SK-MEL-5 (cell line): ENCODE measurements at regions not wholly inside any gene's neighbourhood (a gene's known extent, or its start where the extent isn't known, plus 50 kb on each side); places are given as distances from the start of the nearest gene placed in this dataset.

ENCODE experiments used
- DNase-seq: peaks from one replicate; pipeline ENCODE4 v3.0.0-alpha.2; 2016; ENCODE audit warnings: low read depth, low spot score
- in situ Hi-C: cut with HindIII; loops from 2 replicates; pipeline ENCODE4 v1.10.0; 2016; ENCODE audit warnings: low sequenced_read_pairs, high pct_unique_total_duplicates, low pct_unique_long_range_greater_than_20kb

DNA sequence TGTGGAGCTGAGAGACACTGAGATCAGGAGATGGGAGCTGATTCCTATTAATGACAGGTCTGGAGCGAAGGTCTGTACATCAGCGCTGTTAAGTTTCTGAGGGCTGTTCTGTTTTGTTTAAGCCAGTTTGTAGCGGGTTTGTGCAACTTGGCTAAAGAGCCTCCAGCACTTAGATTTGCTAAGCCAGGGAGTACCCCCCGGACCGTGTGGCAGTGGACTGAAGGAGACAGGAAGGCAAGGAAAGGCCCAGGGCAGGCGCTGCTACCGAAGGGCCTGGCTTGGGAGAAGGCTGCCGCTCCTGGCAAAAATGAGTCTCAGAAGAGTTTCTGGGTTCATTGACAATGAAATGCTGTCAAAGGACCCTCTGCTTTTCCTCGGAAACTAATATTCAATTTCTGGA is 139.3 kb upstream of the ZNF644 start:
- in situ Hi-C loops: no loop called here
- DNase-seq: no peak

GRCh38 chr1:91160363-91161075 is 138.7 kb upstream of the ZNF644 start:
- in situ Hi-C loops: no loop called here

GRCh38 chr1:91153341-91153740 is 131.5 kb upstream of the ZNF644 start:
- in situ Hi-C loops: no loop called here

More at GRCh38 chr1:91160363-91161075, 138.7 kb upstream of the ZNF644 start:
- DNase-seq: no peak

DNA sequence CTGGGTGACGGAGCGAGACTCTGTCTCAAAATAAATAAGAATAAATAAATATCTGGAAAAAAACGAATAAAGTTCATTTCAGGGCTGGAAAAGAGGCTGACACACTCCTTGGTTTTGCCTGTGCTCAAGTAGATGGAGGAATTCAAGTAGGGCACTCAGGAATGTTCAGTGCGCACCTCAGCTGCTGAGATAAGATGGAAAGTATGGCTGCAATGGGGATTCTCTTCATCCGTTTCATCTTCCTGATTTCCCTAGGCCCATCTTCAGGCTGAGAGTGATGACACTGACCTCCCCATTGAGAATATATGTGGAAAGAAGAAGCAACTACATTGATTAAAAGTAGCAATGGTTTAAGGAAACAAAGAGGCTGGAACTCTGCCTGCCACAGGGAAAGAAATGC is 130.5 kb upstream of the ZNF644 start:
- in situ Hi-C loops: no loop called here
- no peak for DNase-seq

More at GRCh38 chr1:91153341-91153740, 131.5 kb upstream of the ZNF644 start:
- no peak for DNase-seq

DNA sequence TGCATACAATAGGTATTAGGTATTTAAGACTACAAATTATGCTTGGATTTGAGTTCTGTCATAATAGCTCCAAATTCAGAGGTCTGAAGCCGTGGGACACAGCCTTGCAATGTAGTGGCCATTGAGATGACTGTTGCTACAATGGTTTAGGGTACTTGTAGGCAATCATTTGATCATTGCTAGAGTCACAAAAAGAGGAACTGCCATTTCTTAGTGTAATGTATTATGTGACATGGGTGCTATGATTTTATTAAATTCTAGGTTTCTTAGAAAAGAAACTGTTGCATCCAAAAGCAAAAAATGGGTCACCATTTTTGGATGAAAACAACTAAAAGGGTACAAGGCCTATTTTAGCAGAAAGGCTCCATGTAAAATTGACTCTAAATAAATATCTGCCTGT is 129.9 kb upstream of the ZNF644 start:
- in situ Hi-C loops: no loop called here

DNA sequence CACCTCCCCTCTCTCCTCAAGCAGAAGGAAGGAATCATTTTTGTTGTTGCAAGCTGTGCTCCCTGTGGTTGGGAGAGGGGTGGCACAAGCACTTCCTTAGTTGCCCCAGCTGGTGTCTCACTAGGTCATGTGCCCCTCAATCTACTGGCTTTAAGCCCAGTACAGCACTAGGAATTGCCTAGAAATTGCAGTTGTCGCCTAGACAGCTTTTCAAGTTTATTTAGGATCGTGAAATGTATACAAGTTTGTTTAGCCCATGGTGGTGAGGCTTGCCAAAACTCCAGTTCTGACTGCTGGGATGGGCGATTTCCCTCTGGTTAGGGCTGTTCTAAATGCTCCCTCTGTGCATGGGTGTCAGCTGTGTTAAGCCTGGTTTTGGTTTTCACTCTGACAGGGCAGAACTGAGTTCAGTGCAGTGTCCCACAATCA is 126.8 kb upstream of the ZNF644 start:
- peak; percentile 61 for DNase-seq
- in situ Hi-C loops: no loop called here

More for the DNA sequence above, 129.9 kb upstream of the ZNF644 start:
- DNase-seq: no peak

DNA sequence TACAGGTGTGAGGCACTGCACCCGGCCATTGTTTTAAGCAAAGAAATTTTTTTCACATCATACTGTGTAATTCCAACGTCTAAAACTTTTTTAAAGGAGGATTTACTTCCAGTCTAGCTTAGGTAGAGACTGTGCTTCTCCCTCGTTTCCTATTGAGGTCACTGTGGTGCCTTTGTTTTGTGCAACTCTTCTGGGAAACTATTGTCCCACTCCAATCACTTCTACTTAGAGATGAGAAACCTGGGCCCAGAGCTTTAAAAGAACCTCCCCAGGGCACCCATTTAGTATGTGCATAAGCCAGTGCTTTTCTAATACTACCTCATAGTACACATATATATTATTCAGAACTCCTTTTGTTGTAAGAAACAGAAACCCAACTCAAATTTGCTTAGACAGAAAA is 120.0 kb upstream of the ZNF644 start:
- in situ Hi-C loops: no loop called here
- DNase-seq: no peak

GRCh38 chr1:91138959-91139358 is 117.1 kb upstream of the ZNF644 start:
- in situ Hi-C loops: no loop called here
- DNase-seq: no peak

GRCh38 chr1:91137173-91137852 is 115.5 kb upstream of the ZNF644 start:
- in situ Hi-C loops: no loop called here

GRCh38 chr1:91135799-91136198 is 114.0 kb upstream of the ZNF644 start:
- no peak for DNase-seq
- in situ Hi-C loops: no loop called here

More at GRCh38 chr1:91137173-91137852, 115.5 kb upstream of the ZNF644 start:
- DNase-seq: peak; percentile 15

GRCh38 chr1:91133248-91133647 is 111.4 kb upstream of the ZNF644 start:
- no peak for DNase-seq
- in situ Hi-C loops: no loop called here

DNA sequence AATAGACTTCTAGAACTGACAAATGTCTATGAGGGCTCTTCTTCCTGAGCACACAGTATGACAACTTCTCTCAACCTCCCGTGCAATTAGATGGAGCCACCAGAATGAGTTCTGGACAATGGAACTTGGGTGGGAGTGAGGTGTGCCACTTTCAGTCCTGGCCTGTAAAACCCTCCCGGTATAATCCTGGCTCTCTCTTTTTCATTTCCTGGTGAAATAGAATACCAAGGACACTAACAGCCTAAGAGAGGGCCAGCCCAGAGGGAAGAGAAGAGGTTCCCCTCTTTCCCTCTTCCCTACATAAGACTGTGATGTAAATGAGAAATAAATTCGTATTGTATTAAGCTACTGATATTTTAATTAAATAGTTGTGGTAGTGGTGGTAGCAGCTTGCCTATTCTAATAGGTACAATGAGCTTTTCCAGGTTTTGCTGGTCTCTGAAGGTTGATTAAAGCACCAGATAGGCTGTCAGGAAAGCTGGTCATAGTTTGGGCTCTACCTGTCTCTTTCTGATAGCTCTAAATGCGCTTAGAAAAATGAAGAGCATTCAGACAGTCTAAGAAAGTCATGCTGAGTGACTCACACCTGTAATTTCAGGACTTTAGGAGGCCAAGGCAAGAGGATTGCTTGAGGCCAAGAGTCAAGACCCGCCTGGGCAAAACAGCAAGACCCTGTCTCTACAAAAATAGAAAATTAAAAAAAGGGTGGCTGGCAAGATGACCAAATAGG is 108.6 kb upstream of the ZNF644 start:
- in situ Hi-C loops: no loop called here

GRCh38 chr1:91129458-91129857 is 107.6 kb upstream of the ZNF644 start:
- in situ Hi-C loops: no loop called here
- DNase-seq: no peak

More for the DNA sequence above, 108.6 kb upstream of the ZNF644 start:
- no peak for DNase-seq

DNA sequence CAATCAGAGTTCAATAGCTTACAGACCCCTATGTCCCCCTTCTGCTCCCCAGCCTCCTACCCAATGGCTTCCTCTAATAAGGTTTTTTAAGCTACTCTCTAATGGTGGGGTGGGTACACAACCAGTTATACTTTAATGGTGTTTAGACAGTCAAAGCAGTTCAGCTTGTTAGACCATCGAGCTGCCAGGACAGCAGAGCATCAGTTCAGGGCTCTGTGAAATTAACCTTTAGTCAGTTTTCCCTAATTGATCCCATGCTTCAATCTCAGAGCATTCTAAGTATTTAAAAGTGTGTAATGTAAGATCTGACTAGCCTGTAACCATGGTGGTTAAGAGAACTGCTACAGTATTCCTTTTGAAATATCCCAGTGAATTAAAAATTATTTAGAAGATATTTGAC is 107.2 kb upstream of the ZNF644 start:
- in situ Hi-C loops: no loop called here

DNA sequence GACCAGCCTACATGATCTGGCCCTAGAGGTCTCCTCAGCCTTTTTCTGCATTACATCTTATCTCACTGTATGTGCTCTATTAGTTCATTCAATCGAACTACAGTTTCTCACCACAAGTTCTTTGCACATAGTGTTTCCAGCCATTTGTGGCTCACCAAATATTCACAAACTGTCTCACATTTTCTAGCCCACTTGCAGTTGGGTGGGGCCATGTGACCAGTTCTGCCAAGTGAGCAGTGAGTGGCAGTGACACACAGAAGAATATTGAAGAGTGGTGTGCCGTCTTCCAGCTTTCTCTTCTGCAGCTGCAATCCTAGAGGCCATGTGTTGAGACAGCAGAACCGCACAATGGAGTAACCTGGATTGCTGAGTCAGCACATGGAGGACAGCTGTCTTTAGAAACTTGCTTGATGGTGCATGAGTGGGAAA is 103.2 kb upstream of the ZNF644 start:
- in situ Hi-C loops: no loop called here
- DNase-seq: no peak

More for the DNA sequence above, 107.2 kb upstream of the ZNF644 start:
- DNase-seq: no peak

DNA sequence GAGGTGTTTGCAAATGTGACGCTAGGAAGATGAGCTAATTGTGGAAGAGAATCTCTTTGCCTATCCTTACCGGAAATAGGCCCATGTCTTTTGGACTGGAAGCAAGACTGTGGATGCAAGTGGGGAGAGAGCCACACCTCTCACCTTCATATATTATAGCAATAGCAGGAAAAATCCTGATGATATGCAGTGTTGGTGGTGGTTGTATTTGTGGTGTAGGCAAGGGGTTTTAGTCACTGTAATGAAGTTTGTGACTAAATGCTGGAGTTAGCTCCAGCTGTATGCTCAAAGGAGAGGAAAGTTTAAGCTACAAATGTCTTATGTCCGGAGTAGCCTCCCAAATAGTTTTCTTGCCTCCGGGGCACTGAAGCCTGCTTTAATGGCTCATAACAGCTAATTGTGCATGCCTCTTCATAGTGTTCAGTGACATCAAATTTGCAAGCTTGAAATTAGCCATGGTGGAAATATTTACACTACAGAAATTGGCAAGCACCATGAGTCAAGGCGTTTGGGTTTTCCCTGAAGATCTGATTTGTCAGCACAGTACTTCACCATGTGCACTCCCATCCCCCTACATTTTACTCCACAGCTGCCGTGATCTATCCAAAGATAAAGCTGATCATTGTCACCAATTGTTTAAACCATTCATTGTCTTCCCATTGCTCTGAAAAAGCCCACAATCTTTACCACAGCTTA is 102.6 kb upstream of the ZNF644 start:
- no peak for DNase-seq
- in situ Hi-C loops: no loop called here

GRCh38 chr1:91123773-91124172 is 101.9 kb upstream of the ZNF644 start:
- DNase-seq: no peak
- in situ Hi-C loops: no loop called here

GRCh38 chr1:91123319-91123718 is 101.5 kb upstream of the ZNF644 start:
- in situ Hi-C loops: no loop called here

More at GRCh38 chr1:91123319-91123718, 101.5 kb upstream of the ZNF644 start:
- no peak for DNase-seq
